ENCODE measurements at regions not wholly inside any gene's neighbourhood (a gene's known extent, or its start where the extent isn't known, plus 50 kb on each side); places are given as distances from the start of the nearest gene placed in this dataset.

GRCh38 chr16:79327836-79328235, 272.7 kb downstream of the MAF start:
- H3K9me3 ChIP-seq (ENCODE audit: low read length), result no peaks in the 10 kb centered on the region
- no peak overlapping the region for H3K27ac ChIP-seq (ENCODE audit: low read length)
- H3F3A ChIP-seq (ENCODE audit: insufficient read depth, low read length, poor library complexity, severe bottlenecking), result no peaks in the 10 kb centered on the region
- H3K9ac ChIP-seq (ENCODE audit: low read length), result no peak overlapping the region
- no peaks in the 10 kb centered on the region for H3K9me2 ChIP-seq (ENCODE audit: insufficient read depth, low read length)
- no peaks in the 10 kb centered on the region for H3K36me3 ChIP-seq (ENCODE audit: insufficient read depth, low read length)
- no peak overlapping the region for H3K4me3 ChIP-seq (ENCODE audit: low read length)
- no peak overlapping the region for H2AFZ ChIP-seq (ENCODE audit: low read depth, low read length)
- no peaks in the 10 kb centered on the region for H3K79me2 ChIP-seq (replicated peaks; ENCODE audit: insufficient read depth, low read length)
- no peak overlapping the region for H3K4me2 ChIP-seq (ENCODE audit: low read length)
- peaks cover 5% of the 10 kb centered on the region for H3K27me3 ChIP-seq (ENCODE audit: insufficient read depth, low read depth, low read length)
- H4K20me1 ChIP-seq (ENCODE audit: insufficient read depth), result no peaks in the 10 kb centered on the region
- TF ChIP-seq TAF1 (IDR thresholded peaks at IDR 0.05; ENCODE audit: low read depth) (no peak), EZH2 (IDR thresholded peaks at IDR 0.05; ENCODE audit: borderline replicate concordance, insufficient read depth, low read length, poor library complexity, severe bottlenecking) (no peak), REST (IDR thresholded peaks at IDR 0.05; ENCODE audit: borderline replicate concordance) (no peak), EP300 (conservative IDR thresholded peaks at IDR 0.05; ENCODE audit: poor library complexity, severe bottlenecking) (no peak), MXI1 (conservative IDR thresholded peaks at IDR 0.05; ENCODE audit: poor library complexity, severe bottlenecking) (no peak), POLR2AphosphoS5 (IDR thresholded peaks at IDR 0.05) (no peak), RAD21 (conservative IDR thresholded peaks at IDR 0.05) (no peak), CTCF (IDR thresholded peaks at IDR 0.05; ENCODE audit: poor library complexity, severe bottlenecking) (no peak), SMC3 (conservative IDR thresholded peaks at IDR 0.05; ENCODE audit: poor library complexity) (no peak)

GRCh38 chr16:79326549-79326948, 274.0 kb downstream of the MAF start:
- Histone ChIP-seq H3K4me3 (ENCODE audit: low read length) (no peak overlapping the region), H3K27me3 (ENCODE audit: insufficient read depth, low read depth, low read length) (peaks cover 5% of the 10 kb centered on the region), H3F3A (ENCODE audit: insufficient read depth, low read length, poor library complexity, severe bottlenecking) (no peaks in the 10 kb centered on the region), H3K9me3 (ENCODE audit: low read length) (no peaks in the 10 kb centered on the region), H3K36me3 (ENCODE audit: insufficient read depth, low read length) (no peaks in the 10 kb centered on the region), H3K9ac (ENCODE audit: low read length) (no peak overlapping the region), H3K27ac (ENCODE audit: low read length) (no peak overlapping the region), H3K4me2 (ENCODE audit: low read length) (no peak overlapping the region), H2AFZ (ENCODE audit: low read depth, low read length) (no peak overlapping the region), H3K9me2 (ENCODE audit: insufficient read depth, low read length) (no peaks in the 10 kb centered on the region), H4K20me1 (ENCODE audit: insufficient read depth) (no peaks in the 10 kb centered on the region), H3K79me2 (replicated peaks; ENCODE audit: insufficient read depth, low read length) (no peaks in the 10 kb centered on the region)
- no peak for TF ChIP-seq POLR2AphosphoS5 (IDR thresholded peaks at IDR 0.05)
- TF ChIP-seq RAD21 (conservative IDR thresholded peaks at IDR 0.05), result no peak
- no peak for TF ChIP-seq SMC3 (conservative IDR thresholded peaks at IDR 0.05; ENCODE audit: poor library complexity)
- TF ChIP-seq TAF1 (IDR thresholded peaks at IDR 0.05; ENCODE audit: low read depth), result no peak
- no peak for TF ChIP-seq CTCF (IDR thresholded peaks at IDR 0.05; ENCODE audit: poor library complexity, severe bottlenecking)
- no peak for TF ChIP-seq EZH2 (IDR thresholded peaks at IDR 0.05; ENCODE audit: borderline replicate concordance, insufficient read depth, low read length, poor library complexity, severe bottlenecking)
- TF ChIP-seq MXI1 (conservative IDR thresholded peaks at IDR 0.05; ENCODE audit: poor library complexity, severe bottlenecking), result no peak
- no peak for TF ChIP-seq REST (IDR thresholded peaks at IDR 0.05; ENCODE audit: borderline replicate concordance)
- no peak for TF ChIP-seq EP300 (conservative IDR thresholded peaks at IDR 0.05; ENCODE audit: poor library complexity, severe bottlenecking)

Data from neural cell (in vitro differentiated cells).